PC-9 (cell line): ENCODE measurements at regions not wholly inside any gene's neighbourhood (a gene's known extent, or its start where the extent isn't known, plus 50 kb on each side); places are given as distances from the start of the nearest gene placed in this dataset.

Source experiments
- BruUV-seq: library from RNA; stranded (reverse); fragments of 400-500 nt; replicated peaks from 2 replicates; lab custom pipeline; 2021; lab: Mats Ljungman, UMichigan
- CTCF ChIA-PET: fragments of 300-600 bp; sonication (Branson Sonifier 250); formaldehyde crosslinking; loops from one replicate; lab custom pipeline; 2022; ENCODE audit warnings: antibody characterized with exemption; lab: Charles Lee
- POLR2A ChIA-PET: fragments of 300-600 bp; sonication (Branson Sonifier 250); formaldehyde crosslinking; loops from one replicate; lab custom pipeline; 2022; ENCODE audit warnings: antibody characterized with exemption; ENCODE audit not compliant: unreplicated experiment; lab: Charles Lee
- DNase-seq, 2 experiments: peaks; one replicate each; pipeline versions ENCODE4 v3.0.0 to v3.0.0-alpha.2; 2015 to 2022; ENCODE audit warnings: mixed read lengths in 1 of 2
- H2AFZ ChIP-seq: fragments of 200-600 bp; sonication (generic); 2 replicates; pipeline ENCODE4 v1.8.1; 2017; ENCODE audit warnings: antibody characterized with exemption
- H3F3A ChIP-seq: fragments of 200-600 bp; sonication (generic); 2 replicates; pipeline ENCODE4 v1.8.1; 2017; ENCODE audit warnings: antibody characterized with exemption, mild to moderate bottlenecking, low read depth; ENCODE audit not compliant: insufficient read depth
- H3K27ac ChIP-seq: fragments of 200-600 bp; sonication (generic); 2 replicates; pipeline ENCODE4 v1.6.1; 2016; ENCODE audit warnings: mixed run types
- H3K27me3 ChIP-seq: fragments of 200-600 bp; sonication (generic); 2 replicates; pipeline ENCODE4 v1.6.1; 2016; ENCODE audit warnings: low read depth, mixed run types; ENCODE audit not compliant: insufficient read depth
- H3K36me3 ChIP-seq: fragments of 200-600 bp; sonication (generic); 2 replicates; pipeline ENCODE4 v1.6.1; 2016; ENCODE audit warnings: low read depth, mixed run types
- H3K4me1 ChIP-seq: fragments of 200-600 bp; sonication (generic); replicated peaks from 2 replicates; pipeline ENCODE4 v1.6.1; 2016; ENCODE audit warnings: mixed run types; ENCODE audit not compliant: insufficient read depth
- H3K4me2 ChIP-seq: fragments of 200-600 bp; sonication (generic); 2 replicates; pipeline ENCODE4 v1.6.1; 2017; ENCODE audit warnings: mixed run types
- H3K4me3 ChIP-seq: fragments of 200-600 bp; sonication (generic); 2 replicates; pipeline ENCODE4 v1.6.1; 2016; ENCODE audit warnings: mixed run types
- H3K79me2 ChIP-seq: fragments of 200-600 bp; sonication (generic); 2 replicates; pipeline ENCODE4 v1.6.1; 2017; ENCODE audit warnings: low read depth, mixed run types
- H3K9me2 ChIP-seq: fragments of 200-600 bp; sonication (generic); 2 replicates; pipeline ENCODE4 v1.8.1; 2017; ENCODE audit warnings: mild to moderate bottlenecking; ENCODE audit not compliant: insufficient read depth
- H3K9me3 ChIP-seq: fragments of 200-600 bp; sonication (generic); 2 replicates; pipeline ENCODE4 v1.8.1; 2016; ENCODE audit warnings: low read depth; ENCODE audit not compliant: insufficient read depth
- H4K20me1 ChIP-seq: fragments of 200-600 bp; sonication (generic); 2 replicates; pipeline ENCODE4 v1.8.1; 2017; ENCODE audit not compliant: insufficient read depth
- CTCF ChIP-seq: fragments of 200-600 bp; sonication (generic); conservative IDR thresholded peaks from 2 replicates; pipeline ENCODE4 v1.6.1; 2017; ENCODE audit warnings: mixed run types, antibody characterized with exemption, mild to moderate bottlenecking, moderate library complexity
- EZH2 ChIP-seq: fragments of 200-600 bp; sonication (generic); IDR thresholded peaks from 2 replicates; pipeline ENCODE4 v1.8.0; 2017; ENCODE audit warnings: antibody characterized with exemption, low read depth
- intact Hi-C: fragments of 100-400 bp; cut with micrococcal nuclease; formaldehyde crosslinking; loops from one replicate; pipeline ENCODE4 v1.10.0; 2022; ENCODE audit not compliant: unreplicated experiment

- no peaks in the 10 kb centered on the region for H3K9me2 ChIP-seq
- H3K27me3 ChIP-seq, result peaks cover 100% of the 10 kb centered on the region
- no peaks in the 10 kb centered on the region for H3K4me1 ChIP-seq
- no peaks in the 10 kb centered on the region for H3F3A ChIP-seq
- TF ChIP-seq CTCF (no peak), EZH2 (peak; percentile 39; the same call in 1 of the 2 replicates)
- no peak overlapping the region for H3K4me3 ChIP-seq
- no TSS peak for BruUV-seq
- H3K9me3 ChIP-seq, result no peaks in the 10 kb centered on the region
- CTCF ChIA-PET, result no interaction called here
- DNase-seq, result no peak
- no peaks in the 10 kb centered on the region for H3K36me3 ChIP-seq
- POLR2A ChIA-PET, result no interaction called here
- H3K27ac ChIP-seq, result no peak overlapping the region
- no peak overlapping the region for H2AFZ ChIP-seq
- peaks cover 6% of the 10 kb centered on the region for H4K20me1 ChIP-seq
- no peak overlapping the region for H3K4me2 ChIP-seq
- H3K79me2 ChIP-seq, result no peaks in the 10 kb centered on the region
- intact Hi-C loops, result no loop called here
Measured at GRCh38 chr7:156464339-156464738, 176.2 kb upstream of the RNF32 start.

- H4K20me1 ChIP-seq, result peaks cover 6% of the 10 kb centered on the region
- no peak overlapping the region for H2AFZ ChIP-seq
- H3F3A ChIP-seq, result no peaks in the 10 kb centered on the region
- BruUV-seq, result no TSS peak
- no peak overlapping the region for H3K4me2 ChIP-seq
- intact Hi-C loops, result no loop called here
- ChIA-PET POLR2A (no interaction called here), CTCF (no interaction called here)
- H3K4me1 ChIP-seq, result no peaks in the 10 kb centered on the region
- no peak overlapping the region for H3K4me3 ChIP-seq
- H3K9me2 ChIP-seq, result no peaks in the 10 kb centered on the region
- TF ChIP-seq EZH2 (no peak), CTCF (no peak)
- no peaks in the 10 kb centered on the region for H3K9me3 ChIP-seq
- H3K27ac ChIP-seq, result no peak overlapping the region
- H3K27me3 ChIP-seq, result peaks cover 100% of the 10 kb centered on the region
- H3K36me3 ChIP-seq, result no peaks in the 10 kb centered on the region
- no peak for DNase-seq
- no peaks in the 10 kb centered on the region for H3K79me2 ChIP-seq
Measured at GRCh38 chr7:156463280-156463679, 177.3 kb upstream of the RNF32 start.

GRCh38 chr7:156461881-156462665, 178.5 kb upstream of the RNF32 start:
- Histone ChIP-seq H3K4me1 (no peaks in the 10 kb centered on the region), H3K27me3 (peaks cover 100% of the 10 kb centered on the region), H3K9me3 (no peaks in the 10 kb centered on the region), H3K4me3 (no peak overlapping the region), H3K36me3 (no peaks in the 10 kb centered on the region), H3K4me2 (no peak overlapping the region), H3K27ac (no peak overlapping the region), H3K79me2 (no peaks in the 10 kb centered on the region), H2AFZ (no peak overlapping the region), H3F3A (no peaks in the 10 kb centered on the region), H3K9me2 (no peaks in the 10 kb centered on the region), H4K20me1 (no peaks in the 10 kb centered on the region)
- no peak for TF ChIP-seq CTCF
- TF ChIP-seq EZH2, result no peak
- BruUV-seq, result no TSS peak
- CTCF ChIA-PET, result no interaction called here
- POLR2A ChIA-PET, result no interaction called here
- DNase-seq, result no peak
- intact Hi-C loops, result no loop called here
